GM19035 (cell line): ENCODE measurements at regions not wholly inside any gene's neighbourhood (a gene's known extent, or its start where the extent isn't known, plus 50 kb on each side); places are given as distances from the start of the nearest gene placed in this dataset.

Experiments
- ATAC-seq: cut with Tn5 transposase; IDR thresholded peaks from one replicate; pipeline ENCODE4 v1.9.1; 2021; ENCODE audit not compliant: unreplicated experiment

DNA sequence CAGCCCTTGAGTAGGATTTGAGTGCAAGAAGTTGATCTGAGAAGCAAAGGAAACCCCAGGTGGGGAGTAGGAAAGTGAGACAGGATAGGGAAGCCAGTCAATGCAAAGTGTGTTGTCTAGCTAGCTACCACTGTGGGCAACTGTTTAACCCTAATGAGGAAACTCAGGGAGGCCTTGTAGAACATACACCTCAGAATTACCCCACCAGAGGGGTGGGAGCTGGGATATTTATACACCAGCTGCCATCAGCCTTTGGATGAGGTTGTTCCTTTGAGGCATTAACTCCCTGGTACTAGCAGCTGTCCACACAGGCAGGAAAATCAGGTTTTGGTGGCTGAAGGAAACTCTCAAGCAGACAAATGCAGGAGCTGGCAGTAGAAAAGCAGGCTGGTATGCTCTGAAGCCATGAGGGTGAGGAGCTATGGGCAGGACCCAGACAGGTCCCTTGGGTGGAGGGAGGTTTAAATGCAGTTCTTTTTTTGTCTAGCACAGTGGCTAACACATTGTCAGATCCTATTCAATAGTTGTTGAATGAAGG, 60.1 kb upstream of the ARID5B start:
- no peak for ATAC-seq

DNA sequence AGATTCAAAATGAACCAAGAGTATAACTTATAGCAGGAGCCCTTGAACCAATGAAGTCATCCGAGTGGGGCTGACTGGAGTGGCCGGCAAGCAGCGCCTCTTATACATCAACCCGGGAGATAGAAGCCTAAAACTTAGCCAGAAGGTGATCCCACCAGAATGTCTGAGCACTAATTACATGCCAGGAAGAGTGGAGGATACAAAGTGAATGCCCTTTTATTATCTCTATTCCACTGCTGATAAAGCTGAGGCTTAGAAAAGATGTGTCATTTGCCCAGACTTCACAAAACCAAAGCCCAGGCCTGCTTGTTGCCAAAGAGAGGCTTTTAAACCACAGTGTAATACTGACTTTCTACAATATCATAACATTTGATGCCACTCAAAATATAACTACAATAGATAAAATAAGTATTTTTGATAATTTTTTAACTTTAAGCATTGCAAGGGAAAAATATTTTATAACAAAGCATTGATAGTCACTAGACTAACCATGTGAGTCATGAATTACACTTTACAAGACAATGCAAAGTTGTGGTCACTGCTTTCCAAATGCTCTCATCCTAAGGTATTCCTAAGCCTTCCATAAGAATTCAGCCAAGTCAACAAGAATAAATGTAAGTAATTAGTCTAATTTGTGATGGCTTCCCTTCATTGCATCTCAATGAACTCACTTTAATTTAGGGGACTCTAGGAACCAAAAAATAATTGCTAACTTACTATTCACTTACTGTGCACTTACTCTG, 58.6 kb upstream of the ARID5B start:
- ATAC-seq = no peak

DNA sequence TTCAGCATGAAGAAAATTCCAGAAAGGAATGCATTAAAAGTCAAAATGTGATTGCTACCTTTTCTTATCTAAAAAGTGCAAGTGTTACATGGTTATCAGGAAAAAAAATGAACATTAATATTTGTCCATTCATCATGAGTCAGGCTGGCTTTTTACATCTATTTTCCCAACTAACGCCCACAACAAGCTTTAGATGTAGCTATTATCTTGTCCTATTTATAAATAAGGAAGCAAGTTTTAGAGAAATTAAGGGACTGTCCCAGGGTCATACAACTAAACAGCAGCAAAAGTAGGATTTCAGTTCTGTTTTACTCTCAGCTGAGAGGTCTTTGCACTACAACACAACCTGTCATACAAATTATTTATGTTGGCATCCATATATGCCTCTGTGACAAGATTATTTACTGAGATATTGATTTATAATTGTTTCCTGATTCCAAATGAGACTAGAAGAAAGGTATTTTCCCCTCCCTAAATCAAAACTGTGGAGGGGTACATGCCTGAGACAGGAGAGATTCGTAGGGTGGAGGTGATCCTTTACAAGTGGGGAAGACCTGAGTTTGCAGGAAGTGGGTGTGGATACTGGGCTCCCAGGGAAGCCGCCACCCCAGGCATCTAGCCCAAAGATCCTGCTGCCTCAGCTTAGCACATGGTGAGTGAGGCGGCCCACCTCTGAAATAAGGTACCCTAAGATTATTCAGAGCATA, 57.2 kb upstream of the ARID5B start:
- ATAC-seq = no peak

DNA sequence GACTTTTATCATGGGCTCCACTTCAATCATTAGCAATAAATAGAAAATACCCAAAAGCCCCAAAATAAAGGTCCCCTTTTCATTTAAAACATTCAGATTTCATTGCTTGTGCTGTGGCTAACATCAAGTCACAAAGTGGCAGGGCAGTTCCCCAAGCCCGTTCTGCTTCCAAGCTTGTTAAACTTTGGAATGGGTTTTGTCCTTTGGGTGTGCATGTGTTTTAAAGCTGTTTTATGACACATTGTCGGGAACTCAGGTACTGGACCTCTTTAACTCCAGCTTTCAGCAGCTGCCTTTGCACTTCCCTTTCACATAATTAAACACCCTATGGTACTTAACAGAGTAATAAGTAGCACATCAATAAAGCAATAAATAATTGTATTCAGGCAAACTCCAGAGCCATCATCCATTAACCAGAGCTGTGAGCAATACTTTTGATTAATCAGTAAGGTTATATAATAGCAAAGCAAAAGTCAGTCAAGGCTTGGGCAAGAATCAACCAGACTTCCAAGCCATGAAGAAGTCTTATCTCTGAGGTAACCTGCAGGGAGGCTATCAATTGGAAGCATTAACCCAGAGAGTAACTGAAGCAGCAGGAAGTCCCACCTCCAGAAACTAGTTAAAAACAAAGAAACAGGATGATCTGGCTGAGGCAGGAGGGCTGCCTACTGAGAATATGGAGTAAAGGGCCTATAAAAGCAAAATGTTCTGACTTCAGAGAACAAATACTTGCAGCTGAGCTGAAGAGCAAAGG, 56.1 kb upstream of the ARID5B start:
- ATAC-seq = no peak

DNA sequence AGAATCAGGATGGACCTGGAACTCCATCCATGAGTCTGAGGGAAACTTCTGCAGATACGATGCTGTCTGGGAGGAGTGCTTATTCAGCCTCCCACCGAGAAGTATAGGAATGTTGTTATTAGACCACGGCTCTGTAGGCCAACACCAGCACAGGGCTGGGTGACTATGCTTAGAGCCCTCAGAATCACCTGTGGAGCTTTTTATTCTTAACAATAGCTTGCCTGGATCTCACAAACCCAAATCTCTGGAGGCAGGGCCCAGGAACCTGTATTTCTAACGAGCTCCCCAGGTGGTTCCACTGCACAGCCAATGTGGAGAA, 55.6 kb upstream of the ARID5B start:
- ATAC-seq = no peak

DNA sequence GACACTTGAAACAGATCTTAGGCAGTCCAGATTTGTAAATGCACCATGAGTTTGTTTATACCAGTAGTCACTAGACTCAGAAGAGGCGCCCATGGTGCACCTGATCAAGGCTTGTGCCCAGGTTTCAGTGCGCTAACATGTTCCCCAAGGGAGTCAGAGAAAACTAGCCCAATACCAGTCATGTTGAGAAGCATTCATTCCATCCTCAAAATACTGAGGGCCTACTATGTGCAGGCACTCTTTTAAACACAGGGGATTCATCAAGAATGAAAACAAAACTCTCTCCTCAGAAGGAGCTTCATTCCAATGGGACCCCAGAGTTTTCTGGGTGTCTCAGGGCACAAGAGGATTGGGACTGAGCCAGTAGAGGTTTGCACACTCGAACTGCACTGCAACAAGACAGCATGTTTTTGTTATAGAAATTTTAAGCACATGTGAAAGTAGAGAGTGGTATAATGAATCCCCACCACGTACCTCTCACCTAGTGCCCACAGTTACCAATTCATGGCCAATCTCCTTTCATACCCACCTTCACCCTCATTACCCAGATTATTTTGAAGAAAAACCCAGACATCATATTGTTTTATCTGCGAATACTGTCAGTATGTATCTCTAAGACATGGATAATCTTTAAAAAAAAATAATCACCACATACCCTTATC, 55.0 kb upstream of the ARID5B start:
- ATAC-seq = no peak

DNA sequence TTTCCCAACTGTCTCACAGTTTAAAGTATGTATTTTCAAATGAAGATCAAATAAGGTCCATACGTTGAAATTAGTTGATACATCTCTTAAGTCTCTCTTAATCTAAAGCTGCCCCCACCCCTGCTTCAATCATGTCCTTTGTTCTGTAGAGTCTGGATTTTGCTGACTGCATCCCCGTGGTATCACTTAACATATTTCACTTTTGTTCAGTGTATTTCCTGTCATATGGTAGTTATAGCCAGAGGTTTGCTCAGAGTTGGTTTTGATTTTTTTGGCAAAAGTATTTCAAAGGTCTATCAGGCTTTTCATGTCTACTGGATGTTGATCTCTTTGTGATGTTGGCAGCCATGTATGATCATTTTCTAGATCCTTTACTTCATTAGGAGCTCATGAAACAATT, 54.4 kb upstream of the ARID5B start:
- ATAC-seq = no peak

DNA sequence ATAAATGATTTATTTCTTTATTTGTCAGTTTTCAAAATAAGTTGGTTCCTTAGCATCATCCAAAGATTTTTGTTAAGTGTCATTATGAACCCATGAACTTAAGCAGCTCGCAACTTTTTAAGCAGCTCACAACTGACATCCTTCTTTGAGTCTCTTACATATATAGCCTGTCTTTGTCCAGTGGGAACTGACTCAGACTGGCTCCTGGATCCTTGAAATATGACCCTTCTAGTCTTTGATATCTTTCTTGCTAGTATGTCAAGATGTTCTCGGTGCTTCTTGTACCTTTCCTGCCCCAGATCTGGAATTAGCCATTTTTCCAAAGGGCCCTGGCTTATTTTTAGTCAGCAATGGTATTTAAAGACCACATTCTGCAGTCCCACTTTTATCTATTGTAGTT, 53.9 kb upstream of the ARID5B start:
- ATAC-seq = no peak

DNA sequence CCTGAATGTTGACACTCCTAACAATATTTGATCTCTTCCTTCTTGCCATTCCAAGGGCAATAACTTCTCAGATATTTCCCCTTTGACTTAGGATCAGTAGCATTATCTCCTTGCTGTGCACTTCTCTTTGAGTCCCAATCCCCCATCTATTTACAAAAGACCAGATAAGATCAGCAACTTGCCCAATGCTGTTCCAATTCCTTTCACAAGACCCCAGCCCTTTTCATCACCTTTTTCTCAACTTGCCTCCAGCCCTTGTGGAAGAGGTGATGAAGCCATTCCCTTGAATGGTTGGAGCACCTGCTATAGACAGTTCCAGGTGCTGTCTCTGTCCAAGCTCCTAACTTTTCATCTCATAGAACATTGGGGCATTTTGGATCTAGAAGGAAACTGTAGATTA, 51.1 kb upstream of the ARID5B start:
- no peak for ATAC-seq
